Fibroblast of villous mesenchyme (primary cell): ENCODE measurements at regions not wholly inside any gene's neighbourhood (a gene's known extent, or its start where the extent isn't known, plus 50 kb on each side); places are given as distances from the start of the nearest gene placed in this dataset.
A peak's percentile ranks its signal among the peaks of the same experiment; 100 is the strongest.

ENCODE experiments used
- DNase-seq: peaks from one replicate; pipeline ENCODE4 v3.0.0-alpha.2; 2010; ENCODE audit warnings: low read depth
- H3K4me3 ChIP-seq: 2 replicates; pipeline ENCODE4 v1.5.1; 2011; ENCODE audit warnings: low read depth, mild to moderate bottlenecking, low read length
- TF ChIP-seq, protein P1 (sequence below): IDR thresholded peaks from 2 replicates; pipeline ENCODE4 v1.5.1; 2012; ENCODE audit warnings: low read depth, mild to moderate bottlenecking, low read length; ENCODE audit not compliant: insufficient read depth

DNA sequence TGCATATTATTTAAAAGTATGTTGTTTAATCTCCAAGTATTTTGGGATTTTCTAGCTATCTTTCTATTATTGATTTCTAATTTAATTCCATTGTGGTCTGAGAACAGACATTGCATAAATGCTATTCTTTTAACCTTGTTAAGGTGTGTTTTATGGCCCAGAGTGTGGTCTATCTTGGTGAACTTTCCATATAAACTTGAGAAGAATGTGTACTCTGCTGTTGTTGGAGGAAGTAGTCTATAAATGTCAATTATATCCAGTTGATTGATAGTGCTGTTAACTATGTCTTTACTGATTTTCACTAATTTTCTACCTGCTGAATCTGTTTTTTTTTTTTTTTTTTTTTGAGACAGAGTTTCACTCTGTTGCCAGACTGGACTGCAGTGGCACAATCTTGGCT lies 180.9 kb downstream of the ZNF621 start:
- no peak for DNase-seq
- TF ChIP-seq, protein P1, sequence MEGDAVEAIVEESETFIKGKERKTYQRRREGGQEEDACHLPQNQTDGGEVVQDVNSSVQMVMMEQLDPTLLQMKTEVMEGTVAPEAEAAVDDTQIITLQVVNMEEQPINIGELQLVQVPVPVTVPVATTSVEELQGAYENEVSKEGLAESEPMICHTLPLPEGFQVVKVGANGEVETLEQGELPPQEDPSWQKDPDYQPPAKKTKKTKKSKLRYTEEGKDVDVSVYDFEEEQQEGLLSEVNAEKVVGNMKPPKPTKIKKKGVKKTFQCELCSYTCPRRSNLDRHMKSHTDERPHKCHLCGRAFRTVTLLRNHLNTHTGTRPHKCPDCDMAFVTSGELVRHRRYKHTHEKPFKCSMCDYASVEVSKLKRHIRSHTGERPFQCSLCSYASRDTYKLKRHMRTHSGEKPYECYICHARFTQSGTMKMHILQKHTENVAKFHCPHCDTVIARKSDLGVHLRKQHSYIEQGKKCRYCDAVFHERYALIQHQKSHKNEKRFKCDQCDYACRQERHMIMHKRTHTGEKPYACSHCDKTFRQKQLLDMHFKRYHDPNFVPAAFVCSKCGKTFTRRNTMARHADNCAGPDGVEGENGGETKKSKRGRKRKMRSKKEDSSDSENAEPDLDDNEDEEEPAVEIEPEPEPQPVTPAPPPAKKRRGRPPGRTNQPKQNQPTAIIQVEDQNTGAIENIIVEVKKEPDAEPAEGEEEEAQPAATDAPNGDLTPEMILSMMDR: no peak
- no peak overlapping the region for H3K4me3 ChIP-seq

DNA sequence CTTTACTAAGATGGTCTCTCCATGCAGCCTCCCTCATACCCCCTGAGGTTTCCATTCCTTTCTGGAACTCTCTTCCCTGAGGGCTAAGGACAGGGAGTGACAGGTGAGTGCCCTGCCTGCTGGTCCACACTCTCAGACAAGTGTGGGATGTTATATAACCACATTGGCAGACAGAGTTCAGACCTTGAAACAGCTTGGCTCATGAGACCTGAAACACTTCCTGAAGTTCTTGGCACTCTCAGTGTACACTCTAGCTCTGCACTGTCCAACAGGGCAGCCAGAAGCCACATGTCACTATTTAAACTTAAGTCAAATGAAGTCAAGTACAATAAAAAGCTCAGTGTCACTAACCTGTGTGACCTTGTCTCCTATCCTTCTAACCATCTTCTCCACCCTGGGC lies 188.5 kb downstream of the ZNF621 start:
- H3K4me3 ChIP-seq: no peak overlapping the region
- TF ChIP-seq, protein P1: no peak
- no peak for DNase-seq

DNA sequence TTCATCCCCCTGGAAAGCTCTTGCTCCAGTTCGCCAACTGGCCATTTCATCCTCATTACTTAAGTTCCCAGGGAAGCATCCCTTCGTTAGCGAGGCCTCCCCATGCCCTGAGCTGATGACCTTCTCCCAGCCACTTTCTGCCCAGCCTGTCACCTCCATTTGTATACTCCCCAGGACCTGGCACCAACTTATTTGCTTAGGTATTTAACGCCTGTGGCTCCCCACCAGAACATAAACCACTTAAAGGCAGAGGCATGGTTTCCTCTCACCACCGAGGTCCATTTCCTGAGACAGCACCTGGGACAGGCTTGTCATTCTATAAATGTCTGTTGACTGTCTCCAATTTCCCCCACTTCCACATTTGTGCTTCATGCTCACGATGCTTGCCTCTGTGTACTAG lies 189.0 kb downstream of the ZNF621 start:
- no peak overlapping the region for H3K4me3 ChIP-seq
- no peak for DNase-seq
- TF ChIP-seq, protein P1: no peak

DNA sequence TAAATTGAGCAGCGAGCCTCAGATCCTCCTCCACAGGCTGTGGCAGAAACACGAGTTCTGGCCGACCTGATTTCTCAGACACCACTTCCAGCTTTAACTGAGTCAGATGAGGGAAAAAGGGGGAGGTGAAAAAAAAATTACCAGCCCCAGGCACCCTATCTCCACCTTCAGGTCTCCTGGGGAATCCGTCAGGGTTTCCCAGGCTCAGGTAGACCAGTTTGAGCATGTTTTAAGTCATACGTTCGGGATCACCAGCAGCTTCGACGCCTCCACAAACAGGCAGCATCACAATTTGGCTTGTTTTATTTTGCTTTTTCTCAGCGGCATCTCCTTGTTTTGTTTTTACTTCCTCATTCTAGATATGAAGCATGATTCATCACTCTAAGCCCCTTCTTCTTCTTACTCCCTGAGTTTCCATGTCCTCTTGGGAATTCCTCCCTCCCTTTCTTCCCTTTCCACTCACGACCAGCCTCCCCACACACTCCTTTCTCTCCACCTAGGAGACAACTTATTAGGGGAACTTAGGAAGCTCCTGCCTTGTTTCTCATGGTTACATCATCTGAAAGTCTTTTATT lies 190.1 kb downstream of the ZNF621 start:
- TF ChIP-seq, protein P1: no peak
- no peak overlapping the region for H3K4me3 ChIP-seq
- peak; percentile 11 for DNase-seq

DNA sequence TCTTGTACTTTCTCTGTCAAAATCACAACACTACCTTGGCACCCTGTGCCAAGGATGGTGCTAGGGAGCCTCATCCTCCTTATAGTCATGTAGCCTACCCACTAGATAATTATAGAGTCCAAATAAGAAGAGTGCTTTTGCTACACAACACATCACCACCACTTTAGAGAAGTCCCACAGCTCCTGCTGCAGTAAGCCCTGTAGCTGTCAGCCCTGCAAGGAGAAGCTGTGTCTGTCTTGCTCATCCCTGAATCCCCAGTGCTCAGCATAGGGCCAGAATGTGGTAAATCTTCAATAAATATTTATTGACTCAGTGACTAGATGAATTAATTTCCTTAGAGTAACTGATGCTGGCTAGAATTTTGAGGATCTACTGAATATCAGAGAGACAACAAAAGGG lies 190.8 kb downstream of the ZNF621 start:
- TF ChIP-seq, protein P1: no peak
- DNase-seq: no peak

DNA sequence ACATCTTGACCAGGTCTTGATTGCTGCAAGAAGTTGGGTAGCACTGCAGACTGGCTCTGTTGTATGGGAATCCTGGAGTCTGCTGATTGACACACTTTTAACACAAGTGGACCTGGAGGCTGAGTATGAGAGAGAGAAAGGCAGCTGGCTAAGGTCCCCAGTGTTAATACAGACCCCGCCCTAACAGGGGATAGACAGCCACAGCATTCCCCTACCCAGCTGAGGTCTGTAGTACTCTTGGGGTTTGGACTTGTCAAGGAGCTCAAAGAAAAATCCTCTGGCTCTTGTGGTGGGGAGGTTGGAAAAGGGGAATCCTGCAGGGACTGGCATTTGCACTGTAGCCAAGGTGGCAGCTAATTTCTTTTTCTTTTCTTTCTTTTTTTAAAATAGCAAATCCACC lies 192.7 kb downstream of the ZNF621 start:
- TF ChIP-seq, protein P1: no peak

More for the DNA sequence above, 190.8 kb downstream of the ZNF621 start:
- H3K4me3 ChIP-seq: no peak overlapping the region

DNA sequence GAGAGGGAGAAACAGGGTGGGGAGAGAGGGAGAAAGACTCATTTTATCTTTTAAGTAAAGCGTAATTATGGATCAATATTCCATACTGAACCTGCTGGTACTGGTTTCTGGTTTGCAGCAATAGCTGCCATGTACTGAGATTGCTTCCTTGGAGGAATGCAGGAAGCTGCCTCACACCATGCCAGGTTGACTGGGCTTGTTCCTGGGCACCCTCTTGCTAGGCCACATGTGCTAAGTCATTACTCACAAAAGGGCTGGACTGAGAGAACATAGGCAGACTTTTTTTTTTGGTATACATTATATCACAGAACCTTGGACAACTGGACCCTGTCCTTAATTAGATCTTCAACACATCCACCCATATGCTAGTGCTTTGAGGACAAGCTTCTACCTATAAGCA lies 193.4 kb downstream of the ZNF621 start:
- H3K4me3 ChIP-seq: no peak overlapping the region
- TF ChIP-seq, protein P1: no peak
- no peak for DNase-seq

More for the DNA sequence above, 192.7 kb downstream of the ZNF621 start:
- no peak overlapping the region for H3K4me3 ChIP-seq
- DNase-seq: no peak
